Lower leg skin (tissue), 3 donors: ENCODE measurements at regions not wholly inside any gene's neighbourhood (a gene's known extent, or its start where the extent isn't known, plus 50 kb on each side); places are given as distances from the start of the nearest gene placed in this dataset.

Source experiments
- POLR2A ChIP-seq, 2 donors: fragments of 450-650 bp; IDR thresholded peaks; one replicate each; pipeline ENCODE4 v1.6.1; 2016 to 2017; ENCODE audit warnings: antibody characterized with exemption in 2 of 2, mild to moderate bottlenecking in 1 of 2, moderate library complexity in 1 of 2
- TF ChIP-seq, protein P1 (sequence below), 3 donors: fragments of 450-650 bp; IDR thresholded peaks; one replicate each; pipeline ENCODE4 v1.5.1; 2016; ENCODE audit warnings: antibody characterized with exemption in 3 of 3, mild to moderate bottlenecking in 3 of 3, moderate library complexity in 2 of 3

DNA sequence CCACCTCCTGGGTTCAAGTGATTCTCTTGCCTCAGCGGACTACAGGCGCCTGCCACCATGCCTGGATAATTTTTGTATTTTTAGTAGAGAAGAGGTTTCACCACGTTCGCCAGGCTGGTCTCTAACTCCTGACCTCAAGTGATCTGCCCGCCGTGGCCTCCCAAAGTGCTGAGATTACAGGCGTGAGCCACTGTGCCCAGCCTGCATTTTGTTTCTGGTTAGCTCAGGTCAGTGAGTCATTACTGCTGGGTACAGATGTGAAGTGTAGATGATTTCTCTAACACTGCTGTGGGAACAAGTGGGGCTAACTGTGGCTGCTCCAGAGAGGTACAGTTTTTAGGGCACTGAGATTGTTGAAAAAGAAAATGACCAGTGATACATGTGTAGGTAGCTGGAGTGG, 188.6 kb downstream of the PRL start:
- TF ChIP-seq POLR2A (IDR thresholded peaks at IDR 0.05): no peak
- TF ChIP-seq, protein P1, sequence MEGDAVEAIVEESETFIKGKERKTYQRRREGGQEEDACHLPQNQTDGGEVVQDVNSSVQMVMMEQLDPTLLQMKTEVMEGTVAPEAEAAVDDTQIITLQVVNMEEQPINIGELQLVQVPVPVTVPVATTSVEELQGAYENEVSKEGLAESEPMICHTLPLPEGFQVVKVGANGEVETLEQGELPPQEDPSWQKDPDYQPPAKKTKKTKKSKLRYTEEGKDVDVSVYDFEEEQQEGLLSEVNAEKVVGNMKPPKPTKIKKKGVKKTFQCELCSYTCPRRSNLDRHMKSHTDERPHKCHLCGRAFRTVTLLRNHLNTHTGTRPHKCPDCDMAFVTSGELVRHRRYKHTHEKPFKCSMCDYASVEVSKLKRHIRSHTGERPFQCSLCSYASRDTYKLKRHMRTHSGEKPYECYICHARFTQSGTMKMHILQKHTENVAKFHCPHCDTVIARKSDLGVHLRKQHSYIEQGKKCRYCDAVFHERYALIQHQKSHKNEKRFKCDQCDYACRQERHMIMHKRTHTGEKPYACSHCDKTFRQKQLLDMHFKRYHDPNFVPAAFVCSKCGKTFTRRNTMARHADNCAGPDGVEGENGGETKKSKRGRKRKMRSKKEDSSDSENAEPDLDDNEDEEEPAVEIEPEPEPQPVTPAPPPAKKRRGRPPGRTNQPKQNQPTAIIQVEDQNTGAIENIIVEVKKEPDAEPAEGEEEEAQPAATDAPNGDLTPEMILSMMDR (IDR thresholded peaks at IDR 0.05): no peak
